GM19351 (cell line): ENCODE measurements at regions not wholly inside any gene's neighbourhood (a gene's known extent, or its start where the extent isn't known, plus 50 kb on each side); places are given as distances from the start of the nearest gene placed in this dataset.

Experiments used
- ATAC-seq: cut with Tn5 transposase; IDR thresholded peaks from one replicate; pipeline ENCODE4 v1.9.1; 2021; ENCODE audit warnings: mild to moderate bottlenecking, moderate library complexity; ENCODE audit not compliant: unreplicated experiment

DNA sequence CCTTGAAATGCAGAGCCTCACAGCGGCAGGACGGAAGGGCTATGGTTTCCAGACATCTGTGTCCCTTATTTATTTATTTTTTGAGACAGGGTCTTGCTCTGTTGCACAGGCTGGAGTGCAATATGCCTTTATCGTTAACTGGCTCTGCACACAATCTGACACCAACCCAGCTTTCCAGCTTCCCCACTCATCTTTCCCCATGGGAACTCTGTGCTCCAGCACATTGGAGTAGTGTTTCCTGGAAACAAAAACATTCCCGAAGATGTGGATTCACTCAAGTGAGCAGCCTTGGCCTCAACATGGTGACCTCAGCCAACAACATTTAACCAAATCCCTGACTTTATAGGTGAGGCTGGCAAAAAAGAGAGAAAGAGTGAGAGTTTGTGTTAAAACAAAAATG is 307.1 kb downstream of the TMEM114 start:
- ATAC-seq = no peak

DNA sequence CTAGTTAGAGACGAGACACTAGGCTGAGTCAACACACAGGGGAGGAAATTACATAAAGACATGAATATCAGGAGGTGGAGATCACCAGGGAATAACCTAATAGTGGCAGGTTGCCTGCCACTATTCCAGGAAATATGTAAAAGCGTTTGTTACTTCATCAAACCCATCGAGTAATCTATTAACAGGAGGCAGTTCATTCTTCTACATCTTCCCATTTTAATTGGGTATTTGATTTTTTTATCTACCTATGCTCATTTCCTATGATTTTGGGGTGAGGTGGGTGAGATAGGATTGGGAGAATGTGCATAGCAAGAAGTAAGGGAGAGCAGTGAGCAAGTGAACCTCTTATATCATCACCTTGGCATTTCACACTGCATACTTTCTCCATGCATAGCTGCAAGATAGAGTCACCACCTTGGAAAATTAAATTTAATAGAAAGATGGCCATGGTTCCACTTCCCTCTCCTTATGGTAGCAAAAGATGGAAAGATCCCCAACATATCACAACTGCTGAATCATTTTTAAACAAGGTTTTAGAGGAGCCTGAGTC is 312.2 kb downstream of the TMEM114 start:
- ATAC-seq = no peak

DNA sequence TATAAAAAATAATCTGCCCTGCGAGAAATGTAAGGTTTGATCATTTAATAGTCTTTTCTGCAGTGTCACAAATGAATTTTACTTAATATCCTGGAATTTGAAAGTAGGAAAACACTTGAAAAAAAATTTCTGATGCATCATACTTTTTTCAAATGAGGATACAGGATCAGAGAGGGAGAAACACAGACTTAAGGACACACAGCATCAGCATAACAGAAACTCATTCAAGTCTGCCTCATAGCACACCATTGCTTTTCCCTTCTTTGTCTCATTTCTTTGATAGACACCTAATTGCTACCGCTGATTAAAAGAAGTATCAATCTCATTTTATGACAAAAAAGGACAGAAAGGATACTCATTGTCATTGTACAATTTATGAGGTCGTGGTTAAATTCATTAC is 319.0 kb downstream of the TMEM114 start:
- ATAC-seq = no peak

DNA sequence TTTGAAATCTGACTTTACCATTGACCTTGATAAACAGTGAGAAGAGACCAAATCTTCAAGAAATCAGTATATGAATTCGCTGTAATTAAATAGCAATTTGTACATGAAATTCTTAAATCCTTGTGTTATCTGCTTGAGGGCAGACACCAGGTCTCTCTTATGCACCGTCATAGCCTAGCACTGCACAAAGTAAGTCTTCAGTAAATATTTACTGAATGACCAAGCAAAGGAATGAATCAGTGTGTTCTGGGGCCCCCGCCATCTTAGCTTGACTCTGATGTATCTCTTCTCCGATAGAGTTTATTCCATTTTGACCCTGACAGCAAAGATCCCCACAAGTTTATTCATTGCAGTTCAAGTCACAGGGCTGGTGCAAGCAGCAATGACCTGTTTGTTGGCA is 328.0 kb downstream of the TMEM114 start:
- no peak for ATAC-seq

DNA sequence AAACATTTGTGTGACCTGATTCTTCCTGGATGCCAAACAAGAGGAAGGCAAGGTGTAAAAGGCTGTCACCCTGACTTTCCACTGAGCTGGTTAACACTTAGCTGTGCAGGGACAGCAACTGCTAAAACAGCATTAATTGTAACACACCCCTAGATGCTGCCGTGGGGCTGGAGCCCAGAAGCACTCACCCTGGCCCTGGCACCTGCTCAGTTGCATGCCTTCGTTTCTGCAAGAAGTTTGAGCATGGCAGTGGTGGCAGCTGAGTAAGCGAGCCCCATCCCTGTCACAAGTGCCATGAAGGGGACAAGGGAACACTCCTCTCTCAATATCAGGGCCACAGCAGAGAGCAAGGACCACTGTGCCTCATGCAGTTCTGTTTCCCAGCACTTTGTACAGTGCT is 330.2 kb downstream of the TMEM114 start:
- no peak for ATAC-seq

DNA sequence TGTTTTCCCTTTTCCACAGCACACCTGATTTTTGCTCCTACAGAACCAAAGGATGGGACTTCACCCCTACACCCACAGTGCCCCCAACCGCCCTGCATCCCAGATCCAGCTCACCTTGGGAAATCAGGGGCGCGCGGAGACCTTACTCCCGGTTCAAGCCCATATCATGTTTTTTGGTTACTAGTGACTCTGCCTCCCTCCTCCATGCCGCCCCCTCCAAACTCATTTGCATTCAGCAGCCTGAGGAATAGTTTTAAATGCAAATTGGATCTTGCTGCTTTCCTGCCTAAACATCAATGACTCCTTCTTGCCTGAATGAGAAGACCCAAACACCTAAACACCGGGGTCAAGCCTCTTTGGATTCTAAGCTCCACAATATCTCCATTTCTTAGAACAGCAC is 331.8 kb downstream of the TMEM114 start:
- no peak for ATAC-seq

DNA sequence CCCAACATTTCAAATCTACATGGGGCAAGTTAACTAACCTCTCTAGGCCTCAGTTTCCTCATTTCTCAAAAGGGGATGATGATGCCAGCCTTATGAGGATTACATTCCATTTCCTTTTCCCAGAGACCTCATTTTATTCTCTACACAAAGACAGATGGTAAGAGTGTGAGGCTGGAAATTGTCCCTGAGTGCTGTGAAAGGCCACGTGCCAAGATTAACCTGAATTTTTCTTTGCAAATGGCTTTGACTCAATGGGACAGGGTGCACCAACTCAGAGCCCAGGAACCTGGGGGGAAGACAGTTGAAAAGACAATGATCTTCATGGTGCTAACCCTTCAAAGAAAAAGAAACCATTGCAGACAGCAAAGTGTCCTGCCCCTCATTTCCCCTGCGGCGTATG is 332.8 kb downstream of the TMEM114 start:
- no peak for ATAC-seq

DNA sequence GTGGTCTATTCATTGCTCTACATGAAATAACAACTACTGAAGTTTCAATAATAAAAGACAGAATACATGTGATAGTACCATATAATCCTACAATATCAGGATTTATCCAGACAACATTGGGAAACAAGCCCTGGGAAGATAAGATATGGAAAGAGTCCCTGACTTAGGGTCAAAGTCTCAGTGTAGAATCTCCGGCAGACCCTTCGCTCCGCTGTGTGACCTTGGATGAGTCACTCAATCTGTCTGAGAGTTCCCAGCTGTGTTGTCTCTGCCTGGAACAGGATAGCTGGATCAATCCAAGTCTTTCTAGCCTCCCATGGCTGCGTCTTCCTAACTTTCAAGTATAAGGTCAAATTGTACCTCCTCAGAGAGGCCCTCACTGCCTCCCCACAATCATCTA is 335.9 kb downstream of the TMEM114 start:
- no peak for ATAC-seq

DNA sequence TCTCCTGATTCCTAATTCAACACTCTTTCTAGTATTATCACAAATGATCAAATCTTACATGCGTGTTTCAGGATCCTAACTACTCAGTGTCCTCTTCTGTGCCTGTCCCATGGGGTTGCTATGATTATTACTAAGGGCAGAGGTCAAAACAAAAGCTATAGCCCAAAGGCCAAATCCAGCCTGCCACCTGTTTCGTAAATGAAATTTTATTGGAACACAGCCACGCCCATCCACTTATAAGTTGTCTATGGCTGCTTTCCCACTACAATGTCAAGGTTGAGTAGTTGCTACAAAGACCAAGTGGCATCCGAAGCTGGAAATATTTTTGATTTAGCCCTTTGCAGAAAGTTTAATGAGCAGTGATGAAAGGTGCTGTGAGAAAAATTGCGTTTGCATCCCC is 336.6 kb downstream of the TMEM114 start:
- ATAC-seq = no peak

DNA sequence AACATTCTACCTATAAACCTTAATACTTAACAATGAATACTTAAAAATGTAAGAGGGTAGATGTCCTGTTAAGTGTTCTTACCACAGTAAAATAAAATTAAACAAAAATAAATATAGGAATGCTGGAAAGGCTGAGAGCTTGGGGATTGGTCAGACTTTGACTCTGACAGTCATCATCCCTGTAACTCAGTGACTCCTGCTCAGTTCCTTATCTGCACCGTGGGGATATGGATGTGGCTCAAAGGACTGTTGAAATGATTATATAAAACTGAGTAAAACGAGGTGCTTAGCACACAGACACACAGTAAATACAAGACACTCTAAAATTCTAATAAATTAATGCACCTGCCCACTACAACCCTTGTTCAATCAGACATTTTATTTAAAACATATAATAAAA is 338.6 kb downstream of the TMEM114 start:
- ATAC-seq = no peak

DNA sequence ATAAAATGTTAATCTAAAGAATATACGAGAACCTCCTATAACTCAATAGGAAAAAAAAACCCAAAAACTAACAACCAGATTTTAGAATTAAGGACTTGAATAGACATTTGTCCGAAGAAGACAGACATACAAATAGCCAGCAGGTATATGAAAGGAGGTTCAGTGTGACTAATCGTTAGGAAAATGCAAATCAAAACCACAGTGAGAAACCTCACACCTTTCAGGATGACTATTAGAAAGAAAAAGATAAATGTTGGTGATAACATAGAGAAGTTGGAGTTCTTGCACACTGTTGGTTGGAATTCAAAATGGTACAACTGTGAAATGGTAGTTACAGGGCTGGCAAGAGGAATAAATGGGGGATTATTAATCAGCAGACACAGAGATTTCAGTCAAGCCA is 339.0 kb downstream of the TMEM114 start:
- peak; percentile 79 for ATAC-seq

DNA sequence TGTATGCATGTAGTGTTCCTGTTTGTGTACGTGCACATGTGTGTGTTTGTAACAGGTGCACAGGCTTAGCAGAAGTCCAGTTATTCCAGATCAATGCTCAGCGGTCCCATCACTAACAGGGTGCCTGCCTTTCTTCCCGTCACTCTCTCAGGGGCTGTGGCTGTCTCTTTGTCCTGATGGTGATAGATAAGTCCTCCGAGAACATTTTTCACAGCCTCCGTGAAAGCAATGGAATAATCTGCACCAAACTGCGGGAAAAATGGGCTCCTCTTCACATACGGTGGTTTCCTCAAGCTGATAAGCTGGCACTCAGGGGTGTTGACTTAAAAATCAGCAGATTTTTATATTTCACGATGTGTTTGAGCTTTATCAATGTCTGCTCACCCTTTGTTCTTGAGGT is 342.3 kb downstream of the TMEM114 start:
- no peak for ATAC-seq

DNA sequence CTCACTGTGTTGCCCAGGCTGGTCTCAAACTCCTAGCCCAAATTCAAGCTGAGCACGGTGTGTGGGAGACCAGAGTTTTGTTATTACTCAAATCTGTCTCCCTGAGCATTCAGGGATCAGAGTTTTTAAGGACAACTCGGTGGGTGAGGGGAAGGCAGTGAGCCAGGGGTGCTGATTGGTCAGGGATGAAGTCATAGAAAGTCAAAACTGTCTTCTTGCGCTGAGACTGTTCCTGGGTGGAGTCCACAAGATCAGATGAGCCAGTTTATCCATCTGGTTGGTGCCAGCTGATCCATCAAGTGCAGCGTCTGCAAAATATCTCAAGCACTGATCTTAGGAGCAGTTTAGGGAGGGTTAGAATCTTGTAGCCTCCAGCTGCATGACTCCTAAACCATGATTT is 346.3 kb downstream of the TMEM114 start:
- no peak for ATAC-seq

DNA sequence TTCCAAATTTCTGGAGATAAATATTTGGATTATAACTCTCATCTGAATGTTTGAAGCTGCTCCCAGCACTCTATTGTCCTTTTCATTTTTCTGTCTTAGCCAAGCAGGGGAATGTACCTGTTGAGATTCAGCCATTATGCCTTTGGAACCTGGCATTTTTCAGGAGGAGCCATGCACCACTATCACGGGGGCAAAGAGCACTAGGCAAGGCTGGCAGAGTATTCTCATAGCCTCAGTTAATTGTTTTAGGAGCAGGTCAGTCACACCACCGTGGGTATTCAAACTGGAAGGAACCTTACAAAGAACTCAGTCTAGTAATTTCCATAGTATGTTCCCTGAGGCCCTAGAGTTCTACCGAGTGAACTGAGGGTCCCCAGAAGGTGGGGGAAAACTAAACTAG is 348.9 kb downstream of the TMEM114 start:
- ATAC-seq = no peak

DNA sequence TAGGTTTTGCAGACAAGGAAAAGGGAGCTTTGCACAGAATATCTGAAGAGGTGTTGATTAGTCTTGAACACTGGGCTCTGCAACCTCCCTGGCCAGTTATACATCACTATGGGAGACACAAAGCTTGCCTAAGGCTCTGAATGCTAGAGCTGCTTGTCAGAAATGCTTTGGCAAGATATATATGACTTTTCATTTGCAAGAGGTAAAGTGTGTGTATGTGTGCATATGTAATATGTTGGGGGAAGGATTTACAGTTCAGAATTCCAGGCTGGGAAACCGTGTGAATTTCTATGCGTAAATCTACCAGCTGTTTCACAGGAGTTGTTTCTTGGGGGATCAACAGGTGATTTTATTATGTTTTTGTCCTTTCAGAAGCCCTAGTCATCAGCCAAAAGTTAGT is 350.9 kb downstream of the TMEM114 start:
- ATAC-seq = no peak

DNA sequence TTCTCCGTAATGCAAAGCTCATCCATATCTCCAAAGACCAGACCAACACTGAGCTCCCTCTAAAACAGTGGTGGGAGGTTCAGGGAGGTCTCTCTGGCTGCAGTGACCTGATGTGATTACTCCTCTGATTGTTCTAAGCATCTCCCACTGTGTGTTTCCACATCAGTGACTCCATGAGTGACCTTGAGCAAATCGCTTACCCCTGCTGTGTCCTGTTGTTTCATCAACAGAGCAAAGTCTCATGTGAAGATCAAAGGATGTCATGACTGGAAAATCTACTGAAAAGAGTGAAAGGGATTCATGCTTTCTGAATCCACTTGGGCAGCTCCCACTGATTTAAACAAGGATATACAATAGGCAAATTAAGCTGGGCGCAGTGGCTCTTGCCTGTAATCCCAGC is 352.9 kb downstream of the TMEM114 start:
- ATAC-seq = no peak

DNA sequence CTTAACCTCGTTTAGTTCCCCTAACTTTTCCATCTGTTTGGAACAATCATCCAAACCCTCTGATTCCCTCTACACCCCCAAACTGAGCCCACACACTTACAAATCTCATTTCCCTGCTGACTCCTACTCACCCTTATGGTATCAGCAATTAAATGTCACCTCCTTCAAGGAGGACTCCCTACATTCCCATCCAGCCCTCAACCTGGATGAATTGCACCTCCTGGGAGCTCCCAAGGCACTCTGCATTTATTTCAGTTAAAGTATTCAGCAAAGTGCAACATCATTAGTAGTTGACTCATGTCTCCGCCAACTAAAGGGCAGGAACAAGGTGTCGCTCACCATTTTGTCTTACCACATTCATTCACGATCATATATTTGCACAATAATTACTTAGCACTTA is 353.5 kb downstream of the TMEM114 start:
- ATAC-seq = no peak

DNA sequence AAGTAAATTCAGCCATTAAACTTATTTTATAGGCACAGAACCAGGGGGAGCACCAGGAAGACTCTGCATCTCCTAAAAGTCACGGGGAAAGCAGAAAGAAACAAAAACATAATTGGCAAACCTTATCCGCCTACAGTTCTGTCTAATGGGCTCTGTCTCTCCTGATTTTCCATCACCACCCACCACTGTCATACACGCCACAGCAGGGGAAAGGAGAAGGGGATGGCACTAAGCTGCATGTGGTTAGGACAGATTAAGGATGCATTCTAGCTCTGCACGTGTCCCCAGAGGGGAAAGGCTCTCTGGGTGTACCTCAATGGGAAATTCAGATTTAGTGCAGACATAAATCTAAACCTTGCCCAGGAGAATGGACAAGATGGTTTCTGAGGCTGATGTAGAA is 359.8 kb downstream of the TMEM114 start:
- ATAC-seq = no peak

DNA sequence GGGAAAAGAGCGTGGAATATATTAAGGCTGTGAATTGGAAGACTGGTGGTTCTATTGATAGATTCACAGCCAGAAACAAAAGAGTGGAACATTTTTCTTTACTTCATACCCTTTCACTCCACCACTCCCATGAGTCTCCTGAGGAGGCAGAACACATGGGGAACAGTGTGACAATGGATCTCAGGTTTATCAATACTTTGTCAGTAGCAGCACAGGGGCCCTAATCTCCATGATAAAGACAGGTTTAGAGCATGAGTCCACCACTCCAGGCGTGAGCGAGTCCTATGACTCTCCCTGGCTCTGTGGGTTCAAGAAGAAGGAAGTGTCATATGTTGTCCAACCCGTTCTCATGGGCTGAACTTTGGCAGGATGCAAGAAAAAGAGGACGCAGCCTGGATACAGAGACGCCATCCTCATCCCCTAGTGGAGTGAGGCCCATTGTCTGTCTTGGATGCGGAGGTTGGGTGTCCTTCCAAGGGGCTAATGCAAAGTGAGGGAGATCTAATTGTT is 361.2 kb downstream of the TMEM114 start:
- ATAC-seq = no peak

DNA sequence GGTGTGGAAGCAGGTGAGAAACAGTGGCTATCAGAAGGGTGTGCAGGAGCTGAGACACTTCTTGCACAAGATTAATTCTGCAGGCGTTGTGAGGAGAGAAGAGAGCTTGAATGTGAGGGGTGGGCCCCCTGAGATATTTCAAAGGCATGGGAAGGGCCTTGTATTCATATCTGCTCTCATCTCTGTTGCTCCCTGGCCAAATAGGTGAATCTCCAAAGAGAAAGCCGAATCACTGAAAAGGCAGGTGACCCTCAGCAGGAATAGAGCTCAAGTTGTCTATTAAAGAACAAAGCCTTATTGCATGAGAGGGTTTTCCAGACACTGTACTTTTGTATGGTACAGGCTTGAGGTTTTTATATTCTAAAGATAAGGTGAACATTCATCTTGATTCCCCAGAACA is 373.1 kb downstream of the TMEM114 start:
- no peak for ATAC-seq

DNA sequence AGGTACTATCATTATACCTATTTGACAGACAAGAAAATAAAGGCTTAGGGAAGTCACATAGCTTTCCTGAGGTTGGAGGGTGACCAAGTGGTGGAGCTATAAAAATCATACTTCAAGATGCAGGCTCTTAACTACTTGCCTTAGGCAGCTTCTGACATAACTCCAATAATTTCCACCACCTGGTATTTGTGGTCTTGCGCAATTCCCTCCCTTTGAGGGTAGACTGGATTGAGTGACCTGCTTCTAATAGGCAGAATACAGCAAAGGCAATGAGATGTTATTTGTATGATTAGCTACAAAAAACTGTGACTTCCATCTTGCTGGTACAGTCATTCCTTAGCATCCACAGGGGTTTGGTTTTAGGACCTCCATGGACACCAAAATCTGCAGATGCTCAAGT is 385.5 kb downstream of the TMEM114 start:
- ATAC-seq = no peak

DNA sequence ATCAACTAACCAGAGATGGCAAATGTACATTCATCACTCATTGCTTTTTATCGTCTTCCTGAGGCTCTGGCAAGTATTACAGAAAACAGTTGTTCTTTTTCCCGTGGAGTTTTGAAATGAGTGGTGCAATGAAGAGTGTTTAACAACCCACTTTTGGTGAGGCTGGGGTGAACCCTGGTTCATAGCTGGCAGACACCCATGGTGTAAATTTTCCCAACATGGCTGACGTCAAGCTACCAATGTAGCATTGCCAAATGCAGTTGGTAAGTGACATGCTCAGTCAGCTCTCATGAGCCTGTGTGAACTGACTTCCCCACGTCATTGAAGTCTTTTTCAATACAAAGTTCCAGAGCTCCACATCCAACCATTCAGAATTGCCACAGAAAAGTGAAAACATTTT is 386.2 kb downstream of the TMEM114 start:
- ATAC-seq = no peak

DNA sequence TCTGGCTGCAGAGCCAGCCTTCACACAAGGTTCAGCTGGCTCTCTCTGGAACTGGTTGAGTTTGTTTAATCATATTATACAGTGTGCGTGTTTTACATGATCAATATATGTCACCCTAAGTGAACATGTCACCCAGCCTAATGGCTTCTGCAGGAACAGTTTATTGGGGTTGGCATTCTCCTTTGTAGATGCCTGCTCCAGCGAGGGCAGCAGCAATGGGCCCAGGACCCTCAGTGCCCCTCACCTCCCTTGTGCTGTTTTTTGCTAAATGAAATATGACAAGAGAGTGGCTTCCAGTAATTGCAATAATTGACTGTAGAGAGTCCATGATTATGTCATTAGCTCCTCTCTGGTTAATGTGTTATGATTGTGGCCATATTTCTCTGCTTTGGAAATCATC is 387.2 kb downstream of the TMEM114 start:
- ATAC-seq = no peak

DNA sequence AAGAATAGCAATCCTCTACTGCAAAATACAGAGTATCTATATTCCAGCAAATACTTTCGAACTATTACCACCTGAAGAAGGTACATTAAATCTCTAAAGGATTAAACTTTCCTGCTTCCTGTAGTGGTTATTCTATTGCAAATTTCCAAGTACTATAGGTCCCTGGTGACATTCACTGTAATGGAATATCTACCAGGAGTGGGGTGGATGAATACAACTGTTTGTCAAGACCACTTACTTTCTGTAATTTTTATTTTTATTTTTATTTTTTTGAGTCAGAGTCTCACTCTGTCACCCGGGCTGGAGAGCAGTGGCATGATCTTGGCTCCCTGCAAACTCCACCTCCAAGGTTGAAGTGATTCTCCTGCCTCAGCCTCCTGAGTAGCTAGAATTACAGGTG is 389.5 kb downstream of the TMEM114 start:
- ATAC-seq = no peak
